HEK293 (cell line): ENCODE measurements at regions not wholly inside any gene's neighbourhood (a gene's known extent, or its start where the extent isn't known, plus 50 kb on each side); places are given as distances from the start of the nearest gene placed in this dataset.
"Not testable (repeated sequence)": the region's sequence is repeated elsewhere in the genome, so short reads cannot be mapped to it uniquely, and the experiment has no call there.

Experiments used
- ZFP41 ChIP-seq: fragments of 450-650 bp; formaldehyde crosslinking; IDR thresholded peaks from 2 replicates; pipeline ENCODE4 v1.5.1; 2016; ENCODE audit warnings: missing biosample characterization, missing genetic modification characterization, borderline replicate concordance
- ZNF211 ChIP-seq: fragments of 450-650 bp; formaldehyde crosslinking; IDR thresholded peaks from 2 replicates; pipeline ENCODE4 v1.5.1; 2016; ENCODE audit warnings: low read depth, missing biosample characterization, missing genetic modification characterization
- ZNF560 ChIP-seq: fragments of 450-650 bp; formaldehyde crosslinking; IDR thresholded peaks from 2 replicates; pipeline ENCODE4 v1.5.1; 2017; ENCODE audit warnings: missing biosample characterization, missing genetic modification characterization, borderline replicate concordance
- ZNF707 ChIP-seq: fragments of 450-650 bp; formaldehyde crosslinking; IDR thresholded peaks from 2 replicates; pipeline ENCODE4 v1.5.1; 2016; ENCODE audit warnings: missing biosample characterization, missing genetic modification characterization
- TF ChIP-seq, protein P1 (sequence below): fragments of 450-650 bp; formaldehyde crosslinking; IDR thresholded peaks from 2 replicates; pipeline ENCODE4 v1.5.1; 2016; ENCODE audit warnings: missing biosample characterization, missing genetic modification characterization
- TF ChIP-seq, protein P2 (sequence below): fragments of 450-650 bp; formaldehyde crosslinking; IDR thresholded peaks from 2 replicates; pipeline ENCODE4 v1.5.1; 2016; ENCODE audit warnings: missing biosample characterization, missing genetic modification characterization
- TF ChIP-seq, protein P3 (sequence below): fragments of 450-650 bp; formaldehyde crosslinking; IDR thresholded peaks from 2 replicates; pipeline ENCODE4 v1.5.1; 2016; ENCODE audit warnings: missing biosample characterization, missing genetic modification characterization
- TF ChIP-seq, protein P4 (sequence below): fragments of 450-650 bp; formaldehyde crosslinking; IDR thresholded peaks from 2 replicates; pipeline ENCODE4 v1.5.1; 2017; ENCODE audit warnings: missing biosample characterization, missing genetic modification characterization
- TF ChIP-seq, protein P5 (sequence below): fragments of 450-650 bp; formaldehyde crosslinking; conservative IDR thresholded peaks from 2 replicates; pipeline ENCODE4 v1.5.1; 2016; ENCODE audit warnings: low read depth, missing biosample characterization, missing genetic modification characterization

DNA sequence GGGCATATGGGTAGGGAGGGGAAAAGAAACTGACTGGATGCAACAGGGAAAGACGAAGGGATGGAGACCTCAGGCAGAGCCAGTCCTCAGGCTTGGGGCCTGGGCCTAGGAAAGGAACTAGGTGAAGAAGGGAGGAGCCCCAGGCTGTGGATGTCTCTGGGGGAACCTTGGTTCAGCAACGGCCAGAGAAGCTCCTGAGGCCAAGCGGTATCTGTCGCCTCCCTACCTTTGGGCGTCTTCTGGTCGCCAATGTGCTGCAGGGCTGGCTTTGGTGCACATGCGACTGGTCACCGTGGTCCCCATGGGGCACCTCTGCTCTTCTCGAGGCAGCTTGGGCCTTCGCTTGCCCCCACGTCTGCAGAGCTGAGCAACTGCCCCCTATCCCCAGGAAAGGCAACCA, 2195.0 kb upstream of the DEFB115 start:
- TF ChIP-seq, protein P1, sequence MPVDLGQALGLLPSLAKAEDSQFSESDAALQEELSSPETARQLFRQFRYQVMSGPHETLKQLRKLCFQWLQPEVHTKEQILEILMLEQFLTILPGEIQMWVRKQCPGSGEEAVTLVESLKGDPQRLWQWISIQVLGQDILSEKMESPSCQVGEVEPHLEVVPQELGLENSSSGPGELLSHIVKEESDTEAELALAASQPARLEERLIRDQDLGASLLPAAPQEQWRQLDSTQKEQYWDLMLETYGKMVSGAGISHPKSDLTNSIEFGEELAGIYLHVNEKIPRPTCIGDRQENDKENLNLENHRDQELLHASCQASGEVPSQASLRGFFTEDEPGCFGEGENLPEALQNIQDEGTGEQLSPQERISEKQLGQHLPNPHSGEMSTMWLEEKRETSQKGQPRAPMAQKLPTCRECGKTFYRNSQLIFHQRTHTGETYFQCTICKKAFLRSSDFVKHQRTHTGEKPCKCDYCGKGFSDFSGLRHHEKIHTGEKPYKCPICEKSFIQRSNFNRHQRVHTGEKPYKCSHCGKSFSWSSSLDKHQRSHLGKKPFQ: not testable (repeated sequence)
- TF ChIP-seq, protein P2, sequence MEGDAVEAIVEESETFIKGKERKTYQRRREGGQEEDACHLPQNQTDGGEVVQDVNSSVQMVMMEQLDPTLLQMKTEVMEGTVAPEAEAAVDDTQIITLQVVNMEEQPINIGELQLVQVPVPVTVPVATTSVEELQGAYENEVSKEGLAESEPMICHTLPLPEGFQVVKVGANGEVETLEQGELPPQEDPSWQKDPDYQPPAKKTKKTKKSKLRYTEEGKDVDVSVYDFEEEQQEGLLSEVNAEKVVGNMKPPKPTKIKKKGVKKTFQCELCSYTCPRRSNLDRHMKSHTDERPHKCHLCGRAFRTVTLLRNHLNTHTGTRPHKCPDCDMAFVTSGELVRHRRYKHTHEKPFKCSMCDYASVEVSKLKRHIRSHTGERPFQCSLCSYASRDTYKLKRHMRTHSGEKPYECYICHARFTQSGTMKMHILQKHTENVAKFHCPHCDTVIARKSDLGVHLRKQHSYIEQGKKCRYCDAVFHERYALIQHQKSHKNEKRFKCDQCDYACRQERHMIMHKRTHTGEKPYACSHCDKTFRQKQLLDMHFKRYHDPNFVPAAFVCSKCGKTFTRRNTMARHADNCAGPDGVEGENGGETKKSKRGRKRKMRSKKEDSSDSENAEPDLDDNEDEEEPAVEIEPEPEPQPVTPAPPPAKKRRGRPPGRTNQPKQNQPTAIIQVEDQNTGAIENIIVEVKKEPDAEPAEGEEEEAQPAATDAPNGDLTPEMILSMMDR: not testable (repeated sequence)
- TF ChIP-seq ZFP41 (tag by site-specific recombination); ZNF707; ZNF211 (tag by site-specific recombination); ZNF560 (tag by site-specific recombination): not testable (repeated sequence)
- TF ChIP-seq, protein P3, sequence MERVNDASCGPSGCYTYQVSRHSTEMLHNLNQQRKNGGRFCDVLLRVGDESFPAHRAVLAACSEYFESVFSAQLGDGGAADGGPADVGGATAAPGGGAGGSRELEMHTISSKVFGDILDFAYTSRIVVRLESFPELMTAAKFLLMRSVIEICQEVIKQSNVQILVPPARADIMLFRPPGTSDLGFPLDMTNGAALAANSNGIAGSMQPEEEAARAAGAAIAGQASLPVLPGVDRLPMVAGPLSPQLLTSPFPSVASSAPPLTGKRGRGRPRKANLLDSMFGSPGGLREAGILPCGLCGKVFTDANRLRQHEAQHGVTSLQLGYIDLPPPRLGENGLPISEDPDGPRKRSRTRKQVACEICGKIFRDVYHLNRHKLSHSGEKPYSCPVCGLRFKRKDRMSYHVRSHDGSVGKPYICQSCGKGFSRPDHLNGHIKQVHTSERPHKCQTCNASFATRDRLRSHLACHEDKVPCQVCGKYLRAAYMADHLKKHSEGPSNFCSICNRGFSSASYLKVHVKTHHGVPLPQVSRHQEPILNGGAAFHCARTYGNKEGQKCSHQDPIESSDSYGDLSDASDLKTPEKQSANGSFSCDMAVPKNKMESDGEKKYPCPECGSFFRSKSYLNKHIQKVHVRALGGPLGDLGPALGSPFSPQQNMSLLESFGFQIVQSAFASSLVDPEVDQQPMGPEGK: not testable (repeated sequence)
- TF ChIP-seq, protein P4, sequence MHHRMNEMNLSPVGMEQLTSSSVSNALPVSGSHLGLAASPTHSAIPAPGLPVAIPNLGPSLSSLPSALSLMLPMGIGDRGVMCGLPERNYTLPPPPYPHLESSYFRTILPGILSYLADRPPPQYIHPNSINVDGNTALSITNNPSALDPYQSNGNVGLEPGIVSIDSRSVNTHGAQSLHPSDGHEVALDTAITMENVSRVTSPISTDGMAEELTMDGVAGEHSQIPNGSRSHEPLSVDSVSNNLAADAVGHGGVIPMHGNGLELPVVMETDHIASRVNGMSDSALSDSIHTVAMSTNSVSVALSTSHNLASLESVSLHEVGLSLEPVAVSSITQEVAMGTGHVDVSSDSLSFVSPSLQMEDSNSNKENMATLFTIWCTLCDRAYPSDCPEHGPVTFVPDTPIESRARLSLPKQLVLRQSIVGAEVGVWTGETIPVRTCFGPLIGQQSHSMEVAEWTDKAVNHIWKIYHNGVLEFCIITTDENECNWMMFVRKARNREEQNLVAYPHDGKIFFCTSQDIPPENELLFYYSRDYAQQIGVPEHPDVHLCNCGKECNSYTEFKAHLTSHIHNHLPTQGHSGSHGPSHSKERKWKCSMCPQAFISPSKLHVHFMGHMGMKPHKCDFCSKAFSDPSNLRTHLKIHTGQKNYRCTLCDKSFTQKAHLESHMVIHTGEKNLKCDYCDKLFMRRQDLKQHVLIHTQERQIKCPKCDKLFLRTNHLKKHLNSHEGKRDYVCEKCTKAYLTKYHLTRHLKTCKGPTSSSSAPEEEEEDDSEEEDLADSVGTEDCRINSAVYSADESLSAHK: not testable (repeated sequence)
- TF ChIP-seq, protein P5, sequence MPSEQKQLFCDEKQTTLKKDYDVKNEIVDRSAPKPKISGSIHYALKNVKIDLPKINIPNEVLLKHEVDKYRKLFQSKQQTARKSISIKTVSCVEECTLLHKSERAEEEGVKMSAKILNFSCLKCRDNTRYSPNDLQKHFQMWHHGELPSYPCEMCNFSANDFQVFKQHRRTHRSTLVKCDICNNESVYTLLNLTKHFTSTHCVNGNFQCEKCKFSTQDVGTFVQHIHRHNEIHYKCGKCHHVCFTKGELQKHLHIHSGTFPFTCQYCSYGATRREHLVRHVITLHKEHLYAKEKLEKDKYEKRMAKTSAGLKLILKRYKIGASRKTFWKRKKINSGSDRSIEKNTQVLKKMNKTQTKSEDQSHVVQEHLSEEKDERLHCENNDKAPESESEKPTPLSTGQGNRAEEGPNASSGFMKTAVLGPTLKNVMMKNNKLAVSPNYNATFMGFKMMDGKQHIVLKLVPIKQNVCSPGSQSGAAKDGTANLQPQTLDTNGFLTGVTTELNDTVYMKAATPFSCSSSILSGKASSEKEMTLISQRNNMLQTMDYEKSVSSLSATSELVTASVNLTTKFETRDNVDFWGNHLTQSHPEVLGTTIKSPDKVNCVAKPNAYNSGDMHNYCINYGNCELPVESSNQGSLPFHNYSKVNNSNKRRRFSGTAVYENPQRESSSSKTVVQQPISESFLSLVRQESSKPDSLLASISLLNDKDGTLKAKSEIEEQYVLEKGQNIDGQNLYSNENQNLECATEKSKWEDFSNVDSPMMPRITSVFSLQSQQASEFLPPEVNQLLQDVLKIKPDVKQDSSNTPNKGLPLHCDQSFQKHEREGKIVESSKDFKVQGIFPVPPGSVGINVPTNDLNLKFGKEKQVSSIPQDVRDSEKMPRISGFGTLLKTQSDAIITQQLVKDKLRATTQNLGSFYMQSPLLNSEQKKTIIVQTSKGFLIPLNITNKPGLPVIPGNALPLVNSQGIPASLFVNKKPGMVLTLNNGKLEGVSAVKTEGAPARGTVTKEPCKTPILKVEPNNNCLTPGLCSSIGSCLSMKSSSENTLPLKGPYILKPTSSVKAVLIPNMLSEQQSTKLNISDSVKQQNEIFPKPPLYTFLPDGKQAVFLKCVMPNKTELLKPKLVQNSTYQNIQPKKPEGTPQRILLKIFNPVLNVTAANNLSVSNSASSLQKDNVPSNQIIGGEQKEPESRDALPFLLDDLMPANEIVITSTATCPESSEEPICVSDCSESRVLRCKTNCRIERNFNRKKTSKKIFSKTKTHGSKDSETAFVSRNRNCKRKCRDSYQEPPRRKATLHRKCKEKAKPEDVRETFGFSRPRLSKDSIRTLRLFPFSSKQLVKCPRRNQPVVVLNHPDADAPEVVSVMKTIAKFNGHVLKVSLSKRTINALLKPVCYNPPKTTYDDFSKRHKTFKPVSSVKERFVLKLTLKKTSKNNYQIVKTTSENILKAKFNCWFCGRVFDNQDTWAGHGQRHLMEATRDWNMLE (tag by site-specific recombination): not testable (repeated sequence)
